ENCODE measurements at regions not wholly inside any gene's neighbourhood (a gene's known extent, or its start where the extent isn't known, plus 50 kb on each side); places are given as distances from the start of the nearest gene placed in this dataset.

GRCh38 chr5:106363578-106363977 lies 1307.2 kb downstream of the EFNA5 start:
- Histone ChIP-seq H3K4me3 (no peak overlapping the region), H3K27ac (no peak overlapping the region)
- TF ChIP-seq, protein P1, sequence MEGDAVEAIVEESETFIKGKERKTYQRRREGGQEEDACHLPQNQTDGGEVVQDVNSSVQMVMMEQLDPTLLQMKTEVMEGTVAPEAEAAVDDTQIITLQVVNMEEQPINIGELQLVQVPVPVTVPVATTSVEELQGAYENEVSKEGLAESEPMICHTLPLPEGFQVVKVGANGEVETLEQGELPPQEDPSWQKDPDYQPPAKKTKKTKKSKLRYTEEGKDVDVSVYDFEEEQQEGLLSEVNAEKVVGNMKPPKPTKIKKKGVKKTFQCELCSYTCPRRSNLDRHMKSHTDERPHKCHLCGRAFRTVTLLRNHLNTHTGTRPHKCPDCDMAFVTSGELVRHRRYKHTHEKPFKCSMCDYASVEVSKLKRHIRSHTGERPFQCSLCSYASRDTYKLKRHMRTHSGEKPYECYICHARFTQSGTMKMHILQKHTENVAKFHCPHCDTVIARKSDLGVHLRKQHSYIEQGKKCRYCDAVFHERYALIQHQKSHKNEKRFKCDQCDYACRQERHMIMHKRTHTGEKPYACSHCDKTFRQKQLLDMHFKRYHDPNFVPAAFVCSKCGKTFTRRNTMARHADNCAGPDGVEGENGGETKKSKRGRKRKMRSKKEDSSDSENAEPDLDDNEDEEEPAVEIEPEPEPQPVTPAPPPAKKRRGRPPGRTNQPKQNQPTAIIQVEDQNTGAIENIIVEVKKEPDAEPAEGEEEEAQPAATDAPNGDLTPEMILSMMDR (IDR thresholded peaks at IDR 0.05) = no peak
- DNase-seq (ENCODE audit: low spot score) = no peak

DNA sequence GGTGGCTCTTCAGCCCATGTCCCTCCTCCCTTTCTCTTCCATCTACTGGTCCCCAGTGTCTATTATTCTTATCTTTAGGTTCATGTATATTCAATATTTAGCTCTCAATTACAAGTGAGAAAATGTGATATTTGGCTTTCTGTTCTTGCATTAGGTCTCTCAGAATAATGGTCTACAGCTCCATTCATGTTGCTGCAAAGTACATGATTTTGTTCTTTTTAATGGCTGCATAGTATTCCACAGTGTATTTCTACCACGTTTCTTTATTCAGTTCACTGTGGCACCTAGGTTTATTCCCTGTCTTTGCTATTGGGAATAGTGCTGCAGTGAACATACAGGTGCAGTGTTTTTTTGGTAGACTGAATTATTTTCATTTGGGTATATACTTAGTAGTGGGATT lies 1308.8 kb downstream of the EFNA5 start:
- TF ChIP-seq, protein P1 (IDR thresholded peaks at IDR 0.05) = no peak
- no peak overlapping the region for H3K4me3 ChIP-seq
- DNase-seq (ENCODE audit: low spot score) = no peak

GRCh38 chr5:106331415-106331814 lies 1339.3 kb downstream of the EFNA5 start:
- no peak for DNase-seq (ENCODE audit: low spot score)
- TF ChIP-seq, protein P1 (IDR thresholded peaks at IDR 0.05) = no peak
- Histone ChIP-seq H3K27ac (no peak overlapping the region), H3K4me3 (no peak overlapping the region)

More for the DNA sequence above, 1308.8 kb downstream of the EFNA5 start:
- no peak overlapping the region for H3K27ac ChIP-seq

DNA sequence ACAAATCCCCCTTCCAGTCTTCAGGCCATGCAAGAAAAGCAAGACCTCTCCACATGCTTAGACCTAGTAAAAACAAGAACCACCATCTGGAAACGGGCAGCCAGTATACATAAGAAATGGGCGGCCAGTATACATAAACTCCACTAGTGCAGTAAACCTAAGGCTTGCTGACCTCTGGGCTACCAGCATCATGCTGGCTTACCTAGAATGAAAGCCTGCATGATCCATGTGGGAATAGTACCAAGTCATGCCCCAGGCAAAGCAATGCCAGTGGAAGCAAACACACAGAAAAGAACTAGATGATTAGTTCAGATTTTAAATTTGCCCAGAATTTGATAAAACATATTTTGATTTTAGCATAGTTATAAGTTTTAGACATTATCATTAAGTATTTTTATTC lies 1346.4 kb downstream of the EFNA5 start:
- TF ChIP-seq, protein P1 (IDR thresholded peaks at IDR 0.05) = no peak
- Histone ChIP-seq H3K27ac (no peak overlapping the region), H3K4me3 (no peak overlapping the region)
- no peak for DNase-seq (ENCODE audit: low spot score)

DNA sequence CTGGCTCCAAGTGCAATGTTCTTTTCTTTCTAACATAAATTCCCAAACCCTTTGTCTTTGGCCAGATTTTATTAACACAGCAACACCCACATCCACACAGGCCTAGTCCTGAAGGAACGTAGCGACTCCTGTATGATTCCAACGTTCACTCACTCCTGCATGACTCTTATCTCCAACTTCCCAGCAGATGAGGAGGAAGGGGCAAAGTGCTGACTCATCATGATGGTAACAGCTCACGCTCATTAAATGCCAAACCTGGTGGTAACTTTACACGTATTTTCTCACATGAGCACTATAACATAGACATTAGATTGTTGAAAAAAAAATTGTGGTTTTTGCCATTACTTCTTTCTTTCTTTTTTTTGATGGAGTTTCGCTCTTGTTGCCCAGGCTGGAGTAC lies 1349.5 kb downstream of the EFNA5 start:
- TF ChIP-seq, protein P1 (IDR thresholded peaks at IDR 0.05) = no peak
- no peak overlapping the region for H3K4me3 ChIP-seq

DNA sequence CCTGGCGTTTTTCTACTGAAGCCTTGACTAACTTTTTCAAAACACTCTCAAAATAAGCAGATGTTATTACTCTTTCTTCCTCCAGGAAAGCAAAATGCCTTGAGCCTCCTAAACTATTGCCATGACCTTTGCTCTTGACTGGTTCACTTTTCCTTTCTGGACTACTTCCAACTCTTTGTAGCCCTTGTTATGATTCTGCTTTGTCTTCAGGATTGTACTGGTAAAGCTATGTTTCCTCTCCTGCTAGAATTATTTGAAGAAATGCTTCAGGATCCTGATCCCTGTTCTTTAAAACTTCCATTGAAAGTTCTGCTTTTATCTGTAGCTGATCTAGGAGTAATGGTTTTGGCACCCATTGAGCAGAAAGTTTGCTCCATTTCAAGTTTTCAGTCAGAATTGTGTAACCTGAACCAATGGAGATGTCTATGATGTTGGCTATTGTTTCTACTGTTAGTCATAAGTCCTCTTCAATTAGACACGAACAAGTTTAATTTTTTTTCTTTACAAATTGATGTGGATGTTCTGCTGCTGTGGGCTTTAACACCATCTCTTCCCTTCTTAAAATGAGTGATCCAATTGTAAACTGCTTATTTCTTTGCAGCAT lies 1356.4 kb downstream of the EFNA5 start:
- Histone ChIP-seq H3K27ac (no peak overlapping the region), H3K4me3 (no peak overlapping the region)
- TF ChIP-seq, protein P1 (IDR thresholded peaks at IDR 0.05) = no peak
- DNase-seq (ENCODE audit: low spot score) = no peak

More for the DNA sequence above, 1349.5 kb downstream of the EFNA5 start:
- H3K27ac ChIP-seq = no peak overlapping the region
- DNase-seq (ENCODE audit: low spot score) = no peak

DNA sequence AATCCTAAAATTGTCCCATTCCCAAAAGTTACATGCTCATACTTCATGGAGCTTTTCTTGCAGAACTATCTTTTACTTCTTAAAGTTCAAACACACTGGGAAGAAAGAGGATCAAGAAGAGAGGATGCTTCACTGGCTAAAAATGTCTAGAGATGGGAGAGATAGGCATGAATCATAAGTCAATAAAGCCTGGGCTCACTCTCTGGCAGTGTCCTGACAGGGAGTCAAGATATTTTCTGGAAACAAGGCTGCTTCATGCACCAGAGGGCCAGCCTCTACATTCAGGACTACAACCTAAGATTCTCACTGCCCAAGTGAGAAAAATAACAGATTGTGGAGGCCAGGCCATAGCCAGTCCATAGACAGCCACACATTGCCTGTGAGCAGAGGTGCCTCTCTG lies 1358.4 kb downstream of the EFNA5 start:
- Histone ChIP-seq H3K4me3 (no peak overlapping the region), H3K27ac (no peak overlapping the region)
- DNase-seq (ENCODE audit: low spot score) = no peak
- TF ChIP-seq, protein P1 (IDR thresholded peaks at IDR 0.05) = no peak
